ENCODE measurements at regions not wholly inside any gene's neighbourhood (a gene's known extent, or its start where the extent isn't known, plus 50 kb on each side); places are given as distances from the start of the nearest gene placed in this dataset.

GRCh38 chr13:105193026-105193425 is 1342.4 kb downstream of the EFNB2 start:
- H3K4me3 ChIP-seq (ENCODE audit: low read depth, low read length) = no peak overlapping the region
- H3K27me3 ChIP-seq (ENCODE audit: control insufficient read depth, insufficient read depth, low read length) = no peaks in the 10 kb centered on the region
- ChIA-PET CTCF (no interaction called here), POLR2A (no interaction called here)
- TF ChIP-seq CTCF (IDR thresholded peaks at IDR 0.05; ENCODE audit: insufficient read depth, low read depth, low read length) = no peak
- H3K36me3 ChIP-seq (ENCODE audit: control insufficient read depth, insufficient read depth, low read length) = no peaks in the 10 kb centered on the region
- DNase-seq (ENCODE audit: low read depth) = no peak

- POLR2A ChIA-PET = no interaction called here
Measured at GRCh38 chr13:105184201-105184600, 1351.3 kb downstream of the EFNB2 start.

GRCh38 chr13:105177265-105177900 is 1358.1 kb downstream of the EFNB2 start:
- no peak for DNase-seq (ENCODE audit: low read depth)
- H3K36me3 ChIP-seq (ENCODE audit: control insufficient read depth, insufficient read depth, low read length) = no peaks in the 10 kb centered on the region
- TF ChIP-seq CTCF (IDR thresholded peaks at IDR 0.05; ENCODE audit: insufficient read depth, low read depth, low read length) = no peak
- H3K27me3 ChIP-seq (ENCODE audit: control insufficient read depth, insufficient read depth, low read length) = no peaks in the 10 kb centered on the region
- no peak overlapping the region for H3K4me3 ChIP-seq (ENCODE audit: low read depth, low read length)
- ChIA-PET POLR2A (no interaction called here), CTCF (no interaction called here)

More at GRCh38 chr13:105184201-105184600, 1351.3 kb downstream of the EFNB2 start:
- TF ChIP-seq CTCF (IDR thresholded peaks at IDR 0.05; ENCODE audit: insufficient read depth, low read depth, low read length) = no peak
- Histone ChIP-seq H3K27me3 (ENCODE audit: control insufficient read depth, insufficient read depth, low read length) (no peaks in the 10 kb centered on the region), H3K36me3 (ENCODE audit: control insufficient read depth, insufficient read depth, low read length) (no peaks in the 10 kb centered on the region), H3K4me3 (ENCODE audit: low read depth, low read length) (no peak overlapping the region)
- DNase-seq (ENCODE audit: low read depth) = no peak
- CTCF ChIA-PET = no interaction called here

- Histone ChIP-seq H3K36me3 (ENCODE audit: control insufficient read depth, insufficient read depth, low read length) (no peaks in the 10 kb centered on the region), H3K4me3 (ENCODE audit: low read depth, low read length) (no peak overlapping the region), H3K27me3 (ENCODE audit: control insufficient read depth, insufficient read depth, low read length) (no peaks in the 10 kb centered on the region)
- CTCF ChIA-PET = interaction anchor here (1.0 kb wide), 1 partner anchor 12 kb away, joined by 3 read pairs; no protein-coding TSS in a partner anchor
- POLR2A ChIA-PET = interaction anchor here (0.6 kb wide), 1 partner anchor 1290 kb away, joined by 4 read pairs; no protein-coding TSS in a partner anchor
- TF ChIP-seq CTCF (IDR thresholded peaks at IDR 0.05; ENCODE audit: insufficient read depth, low read depth, low read length) = no peak
- DNase-seq (ENCODE audit: low read depth) = no peak
Measured at GRCh38 chr13:105170438-105170837, 1365.0 kb downstream of the EFNB2 start.

GRCh38 chr13:105168295-105168694 is 1367.2 kb downstream of the EFNB2 start:
- POLR2A ChIA-PET = no interaction called here
- H3K4me3 ChIP-seq (ENCODE audit: low read depth, low read length) = no peak overlapping the region
- TF ChIP-seq CTCF (IDR thresholded peaks at IDR 0.05; ENCODE audit: insufficient read depth, low read depth, low read length) = no peak
- CTCF ChIA-PET = no interaction called here
- no peaks in the 10 kb centered on the region for H3K36me3 ChIP-seq (ENCODE audit: control insufficient read depth, insufficient read depth, low read length)
- no peak for DNase-seq (ENCODE audit: low read depth)
- H3K27me3 ChIP-seq (ENCODE audit: control insufficient read depth, insufficient read depth, low read length) = no peaks in the 10 kb centered on the region

All from BJ (cell line).